Sigmoid colon (tissue), 6 donors: ENCODE measurements at regions not wholly inside any gene's neighbourhood (a gene's known extent, or its start where the extent isn't known, plus 50 kb on each side); places are given as distances from the start of the nearest gene placed in this dataset.
A peak's percentile ranks its signal among the peaks of the same experiment; 100 is the strongest.

ENCODE experiments used
- DNase-seq: peaks from one replicate; pipeline ENCODE4 v3.0.0-alpha.2; 2019
- H3K27ac ChIP-seq, 4 donors: fragments of 200-600 bp; sonication (generic); one replicate each; pipeline ENCODE4 v1.5.1; 2016 to 2019; ENCODE audit warnings: mild to moderate bottlenecking in 1 of 4
- H3K27me3 ChIP-seq, 3 donors: fragments of 200-600 bp; sonication (generic); one replicate each; pipeline ENCODE4 v1.5.1; 2019; ENCODE audit warnings: mild to moderate bottlenecking in 1 of 3
- H3K36me3 ChIP-seq, 4 donors: fragments of 200-600 bp; sonication (generic); one replicate each; pipeline ENCODE4 v1.5.1; 2016 to 2019
- H3K4me1 ChIP-seq, 4 donors: fragments of 200-600 bp; sonication (generic); one replicate each; pipeline ENCODE4 v1.5.1; 2017 to 2019
- H3K4me3 ChIP-seq, 4 donors: fragments of 200-600 bp; sonication (generic); one replicate each; pipeline ENCODE4 v1.5.1; 2017 to 2019; ENCODE audit warnings: mild to moderate bottlenecking in 2 of 4, moderate library complexity in 1 of 4
- H3K9me3 ChIP-seq, 4 donors: fragments of 200-600 bp in 3 of 4; sonication (generic) in 3 of 4; one replicate each; pipeline versions ENCODE4 v1.5.1 to v1.6.1; 2013 to 2019
- CTCF ChIP-seq, 4 experiments: fragments of 450-650 bp in 3 of 4; fragments of 200-600 bp in 1 of 4; IDR thresholded peaks; one replicate each; pipeline ENCODE4 v1.5.1; 2016 to 2019; ENCODE audit warnings: antibody characterized with exemption in 4 of 4, mild to moderate bottlenecking in 3 of 4, moderate library complexity in 2 of 4
- EP300 ChIP-seq, 4 donors: sonication (generic); formaldehyde crosslinking; IDR thresholded peaks; one replicate each; pipeline ENCODE4 v1.6.1; 2017; ENCODE audit warnings: antibody characterized with exemption in 4 of 4
- POLR2A ChIP-seq, 2 donors: fragments of 450-650 bp; IDR thresholded peaks; one replicate each; pipeline ENCODE4 v1.6.1; 2016; ENCODE audit warnings: antibody characterized with exemption in 2 of 2, mild to moderate bottlenecking in 2 of 2, moderate library complexity in 2 of 2
- POLR2AphosphoS5 ChIP-seq, 4 donors: sonication (generic); formaldehyde crosslinking; IDR thresholded peaks; one replicate each; pipeline ENCODE4 v1.6.1; 2017; ENCODE audit warnings: antibody characterized with exemption in 4 of 4
- WGBS, 2 donors: extraction: QIAGEN DNeasy Blood & Tissue Kit; methylation state at CpG; one replicate each; pipeline ENCODE4 v1.1.7; 2013; 5-methylcytosine and 5-hydroxymethylcytosine counted together
- intact Hi-C: fragments of 100-400 bp; cut with DNase I; formaldehyde crosslinking; loops from one replicate; pipeline ENCODE4 v1.15.1; 2023
- donor health status: healthy with polysubstance abuse.
- donor health status: healthy.

- Histone ChIP-seq H3K9me3 (no peaks in the 10 kb centered on the region), H3K4me3 (no peak overlapping the region), H3K27ac (peak overlapping the region in 2 of 4 donors; percentile 46 to 53), H3K27me3 (no peaks in the 10 kb centered on the region), H3K36me3 (no peaks in the 10 kb centered on the region), H3K4me1 (peaks cover 0 to 14% (median 5%) of the 10 kb centered on the region in 4 donors)
- WGBS, 2 donors, result 79 to 80% methylated on average over 6 of the region's 6 CpGs
- no peak for DNase-seq
- intact Hi-C loops, result no loop called here
- TF ChIP-seq CTCF (IDR thresholded peaks at IDR 0.05) (no peak), POLR2A (IDR thresholded peaks at IDR 0.05) (no peak), POLR2AphosphoS5 (IDR thresholded peaks at IDR 0.05) (no peak), EP300 (IDR thresholded peaks at IDR 0.05) (no peak)
Measured at GRCh38 chr3:188979669-188980310, 192.0 kb upstream of the TPRG1 start.

DNA sequence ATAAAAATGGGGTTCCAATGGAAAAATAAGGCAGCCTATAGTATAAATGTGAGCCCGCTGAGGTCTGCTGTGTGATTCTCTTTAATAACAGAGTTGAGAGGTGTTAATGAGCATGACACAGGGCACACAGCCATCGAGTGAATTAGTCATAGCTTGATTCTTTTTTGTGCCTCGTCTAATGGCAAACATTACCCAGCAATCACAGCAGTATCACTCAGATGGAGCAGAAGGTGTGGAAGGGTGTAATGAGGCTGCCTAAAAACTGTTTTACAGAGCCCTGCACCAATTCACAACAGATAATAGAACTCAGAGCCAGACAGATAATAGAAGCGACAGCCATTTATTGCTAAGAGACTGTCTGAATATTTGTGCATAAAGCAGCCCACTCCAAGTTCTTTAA is 178.6 kb upstream of the TPRG1 start:
- DNase-seq, result no peak
- no peak overlapping the region for H3K27ac ChIP-seq
- no peaks in the 10 kb centered on the region for H3K27me3 ChIP-seq
- no peaks in the 10 kb centered on the region for H3K4me1 ChIP-seq
- no peaks in the 10 kb centered on the region for H3K9me3 ChIP-seq
- 70 to 85% methylated on average over 4 of the region's 4 CpGs for WGBS, 2 donors
- intact Hi-C loops, result no loop called here
- no peak for TF ChIP-seq POLR2AphosphoS5 (IDR thresholded peaks at IDR 0.05)
- no peak for TF ChIP-seq CTCF (IDR thresholded peaks at IDR 0.05)
- H3K4me3 ChIP-seq, result no peak overlapping the region
- no peaks in the 10 kb centered on the region for H3K36me3 ChIP-seq

GRCh38 chr3:189001559-189001958 is 170.2 kb upstream of the TPRG1 start:
- H3K9me3 ChIP-seq, result no peaks in the 10 kb centered on the region
- intact Hi-C loops, result no loop called here
- H3K4me3 ChIP-seq, result no peak overlapping the region
- no peaks in the 10 kb centered on the region for H3K36me3 ChIP-seq
- no peak overlapping the region for H3K27ac ChIP-seq
- H3K4me1 ChIP-seq, result no peaks in the 10 kb centered on the region
- no peak for TF ChIP-seq CTCF (IDR thresholded peaks at IDR 0.05)
- no peak for TF ChIP-seq EP300 (IDR thresholded peaks at IDR 0.05)
- TF ChIP-seq POLR2AphosphoS5 (IDR thresholded peaks at IDR 0.05), result no peak
- TF ChIP-seq POLR2A (IDR thresholded peaks at IDR 0.05), result no peak
- DNase-seq, result no peak
- no peaks in the 10 kb centered on the region for H3K27me3 ChIP-seq

DNA sequence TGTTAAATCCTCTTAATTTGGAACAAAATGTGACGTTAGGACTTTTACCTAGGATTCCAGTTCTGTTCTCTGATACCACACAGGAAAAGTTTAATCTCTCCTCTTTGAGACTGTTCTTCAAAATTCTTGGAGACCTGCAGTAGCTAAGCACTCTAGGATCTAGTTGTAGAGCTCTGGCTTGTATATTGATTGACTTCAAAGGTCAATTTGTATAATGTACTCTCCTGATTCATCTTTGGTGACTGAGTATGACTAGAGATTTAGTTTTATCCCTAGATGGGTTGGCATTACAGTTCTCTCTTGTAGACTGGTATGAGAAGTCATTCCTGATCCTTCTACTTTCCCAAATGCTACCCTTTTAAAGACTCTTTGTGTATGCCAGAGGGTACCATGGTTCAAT is 168.4 kb upstream of the TPRG1 start:
- TF ChIP-seq CTCF (IDR thresholded peaks at IDR 0.05), result no peak
- TF ChIP-seq EP300 (IDR thresholded peaks at IDR 0.05), result no peak
- no peak for TF ChIP-seq POLR2AphosphoS5 (IDR thresholded peaks at IDR 0.05)
- TF ChIP-seq POLR2A (IDR thresholded peaks at IDR 0.05), result no peak
- Histone ChIP-seq H3K4me1 (no peaks in the 10 kb centered on the region), H3K27me3 (no peaks in the 10 kb centered on the region), H3K27ac (no peak overlapping the region), H3K36me3 (no peaks in the 10 kb centered on the region), H3K4me3 (no peak overlapping the region), H3K9me3 (no peaks in the 10 kb centered on the region)
- no peak for DNase-seq
- intact Hi-C loops, result no loop called here
- WGBS, 2 donors, result 91 to 95% methylated on average over 1 of the region's 1 CpG

- H3K9me3 ChIP-seq, result peaks cover 0 to 4% (median 2%) of the 10 kb centered on the region in 4 donors
- DNase-seq, result no peak
Measured at GRCh38 chr3:189013224-189013888, 158.4 kb upstream of the TPRG1 start.

More at GRCh38 chr3:189013224-189013888, 158.4 kb upstream of the TPRG1 start:
- Histone ChIP-seq H3K27ac (no peak overlapping the region), H3K27me3 (no peaks in the 10 kb centered on the region), H3K36me3 (no peaks in the 10 kb centered on the region), H3K4me3 (no peak overlapping the region), H3K4me1 (no peaks in the 10 kb centered on the region)
- intact Hi-C loops, result no loop called here
- TF ChIP-seq CTCF (IDR thresholded peaks at IDR 0.05), result no peak
- no peak for TF ChIP-seq POLR2A (IDR thresholded peaks at IDR 0.05)
- no peak for TF ChIP-seq EP300 (IDR thresholded peaks at IDR 0.05)
- TF ChIP-seq POLR2AphosphoS5 (IDR thresholded peaks at IDR 0.05), result no peak
